ENCODE measurements at regions not wholly inside any gene's neighbourhood (a gene's known extent, or its start where the extent isn't known, plus 50 kb on each side); places are given as distances from the start of the nearest gene placed in this dataset.
"Not testable (repeated sequence)": the region's sequence is repeated elsewhere in the genome, so short reads cannot be mapped to it uniquely, and the experiment has no call there.

GRCh38 chr15:21283210-21283609 is 157.1 kb downstream of the POTEB3 start:
- not testable (repeated sequence) for TF ChIP-seq POLR2A, CTCF (IDR thresholded peaks at IDR 0.05)
